Stimulated activated CD4-positive, alpha-beta T cell treated with anti-CD3 and anti-CD28 coated beads, TNF-alpha, amount 100 ng/mL, for 48 hours (primary cell): ENCODE measurements at regions not wholly inside any gene's neighbourhood (a gene's known extent, or its start where the extent isn't known, plus 50 kb on each side); places are given as distances from the start of the nearest gene placed in this dataset.
A peak's percentile ranks its signal among the peaks of the same experiment; 100 is the strongest.
"Not testable (repeated sequence)": the region's sequence is repeated elsewhere in the genome, so short reads cannot be mapped to it uniquely, and the experiment has no call there.

Experiments used
- DNase-seq, 3 donors: peaks; one replicate each; pipeline ENCODE4 v3.0.0-alpha.2; 2020; ENCODE audit warnings: low read depth in 3 of 3

DNA sequence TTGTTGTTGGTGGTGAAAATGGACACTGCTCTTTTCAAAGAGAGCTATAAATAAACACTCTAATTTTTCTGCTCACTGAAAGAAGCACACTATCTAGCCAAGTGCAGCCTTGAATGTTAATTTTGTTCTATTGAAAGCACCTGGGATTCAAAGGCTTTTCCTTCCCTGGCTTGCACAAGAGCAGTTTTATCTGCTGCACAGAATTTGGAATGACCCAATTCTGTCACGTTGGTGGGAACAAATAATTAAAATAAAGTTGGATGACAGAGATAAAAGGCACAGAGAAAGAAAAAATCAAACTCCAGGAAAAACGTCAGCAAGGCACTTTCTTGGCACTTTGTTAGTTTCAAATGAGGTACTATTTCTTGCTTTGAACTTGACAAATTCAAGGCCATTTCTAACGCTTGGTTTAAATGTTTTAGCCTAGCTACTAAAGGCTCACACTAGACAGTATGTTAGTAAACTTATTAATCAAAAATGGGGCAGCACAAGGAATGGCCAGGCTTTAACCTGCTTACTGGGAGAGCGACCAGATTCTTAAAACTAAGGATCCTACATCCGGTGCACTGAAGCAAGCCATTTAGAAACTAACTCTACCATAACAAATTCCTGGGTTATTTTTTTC, 145.5 kb upstream of the ARG1 start:
- DNase-seq, result no peak

DNA sequence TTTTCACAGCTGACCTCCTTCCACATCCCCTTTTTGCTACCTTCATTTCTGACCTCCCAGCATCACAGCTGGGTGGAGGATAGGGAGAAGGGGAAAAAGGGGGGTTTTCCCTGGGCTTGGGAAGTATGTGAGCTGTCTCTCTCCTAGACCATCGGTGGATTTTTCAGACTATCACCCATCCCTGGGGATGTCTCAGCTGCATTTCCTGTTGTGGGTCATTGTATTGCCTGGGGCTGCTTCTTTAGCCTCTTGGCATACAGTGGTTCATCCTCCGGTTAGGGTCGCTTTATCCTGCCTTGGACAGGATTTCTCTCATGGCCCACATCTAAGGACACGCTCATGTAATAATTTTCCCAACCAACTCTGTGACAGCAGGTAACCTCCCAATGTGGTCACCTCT, 142.5 kb upstream of the ARG1 start:
- no peak for DNase-seq

DNA sequence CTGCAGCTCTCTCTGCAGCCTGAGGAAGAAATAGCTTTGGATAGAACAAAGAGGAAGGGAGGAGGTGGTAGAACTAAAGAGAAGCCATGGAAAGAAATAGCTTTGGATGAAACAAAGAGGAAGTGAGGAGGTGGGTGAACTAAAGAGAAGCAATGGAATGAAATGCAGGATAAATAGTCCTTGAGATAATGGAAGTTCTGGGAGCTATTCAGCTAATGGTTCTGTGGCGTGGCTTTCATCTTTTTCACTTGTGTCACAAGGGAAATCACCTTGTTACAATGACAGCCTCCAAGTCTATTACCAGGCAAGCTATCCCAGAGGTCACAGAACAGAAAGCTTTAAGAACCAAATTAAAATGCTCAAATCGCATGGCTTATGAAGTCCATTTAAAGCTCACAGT, 141.3 kb upstream of the ARG1 start:
- no peak for DNase-seq

DNA sequence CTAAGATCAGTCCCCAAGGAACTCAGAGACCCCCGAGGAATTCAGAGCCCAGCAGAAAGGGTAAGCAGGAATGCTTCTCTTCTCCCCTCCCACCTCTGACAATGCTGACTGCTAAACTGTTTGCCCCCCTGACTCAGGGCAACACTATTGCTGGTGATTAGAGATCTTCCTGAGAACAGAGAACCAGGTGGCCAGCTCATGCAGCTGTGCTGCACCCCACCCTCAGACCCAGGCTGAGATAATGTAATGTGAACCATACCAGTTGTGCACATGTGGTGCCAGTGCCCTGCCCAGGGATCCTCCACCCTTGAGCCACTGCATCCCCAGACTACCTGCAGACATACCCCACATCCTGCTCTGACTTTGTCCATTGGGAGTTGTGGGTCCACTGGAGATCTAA, 139.1 kb upstream of the ARG1 start:
- DNase-seq, result no peak

DNA sequence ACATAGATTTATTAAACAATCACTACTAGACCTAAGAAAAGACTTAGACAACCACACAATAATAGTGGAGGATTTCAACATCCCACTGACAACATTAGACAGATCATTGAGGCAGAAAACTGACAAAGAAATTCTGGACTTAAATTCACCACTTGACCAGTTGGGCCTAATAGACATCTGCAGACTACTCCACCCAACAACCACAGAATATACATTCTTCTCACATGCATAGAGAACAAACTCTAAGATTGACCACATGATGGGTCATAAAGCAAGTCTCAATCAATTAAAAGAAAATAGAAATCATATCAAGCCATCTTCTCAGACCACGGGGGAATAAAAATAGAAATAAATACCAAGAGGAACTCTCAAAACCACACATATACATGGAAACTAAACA, 136.7 kb upstream of the ARG1 start:
- DNase-seq, result no peak

DNA sequence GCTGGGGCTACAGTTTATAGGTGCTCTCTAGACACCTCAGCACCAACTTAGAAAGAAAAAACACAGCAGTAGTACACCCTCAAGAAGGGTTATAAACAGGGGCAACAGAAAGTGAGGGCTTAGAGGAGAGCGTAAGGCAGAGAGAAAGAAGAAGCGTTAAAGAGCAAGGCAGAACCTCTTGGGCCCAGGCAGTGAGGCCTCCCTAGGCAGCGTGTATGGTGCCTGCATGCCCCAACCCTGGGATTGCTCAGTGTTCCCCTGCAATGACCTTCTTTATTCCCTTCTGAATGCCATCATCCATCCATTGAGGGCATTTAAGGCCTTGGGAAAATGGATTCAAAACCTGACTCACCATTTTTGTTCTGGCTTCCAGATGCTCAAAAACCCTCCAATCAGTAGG, 130.0 kb upstream of the ARG1 start:
- DNase-seq, result no peak

DNA sequence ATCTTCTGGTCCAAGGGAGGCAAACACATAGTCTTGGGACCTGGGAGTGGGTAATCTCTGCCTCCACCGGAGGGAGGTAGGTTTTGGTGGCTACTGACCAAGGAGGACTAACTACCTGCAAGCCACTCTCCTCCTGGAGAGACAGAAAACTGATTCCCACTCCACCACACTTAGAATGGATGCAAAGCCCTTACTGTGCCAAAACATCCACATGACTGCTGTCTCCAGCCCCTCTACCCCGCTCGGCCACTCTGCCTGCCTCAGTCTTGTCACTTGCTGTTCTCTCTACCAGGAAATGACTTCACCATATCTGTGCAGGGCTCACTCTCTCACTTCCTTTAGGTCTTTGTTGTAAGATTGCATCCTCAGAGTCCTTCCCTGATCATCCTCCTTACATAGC, 129.5 kb upstream of the ARG1 start:
- peak in 1 of 3 donors; percentile 27 for DNase-seq

GRCh38 chr6:131445356-131445755, 127.7 kb upstream of the ARG1 start:
- not testable (repeated sequence) for DNase-seq

DNA sequence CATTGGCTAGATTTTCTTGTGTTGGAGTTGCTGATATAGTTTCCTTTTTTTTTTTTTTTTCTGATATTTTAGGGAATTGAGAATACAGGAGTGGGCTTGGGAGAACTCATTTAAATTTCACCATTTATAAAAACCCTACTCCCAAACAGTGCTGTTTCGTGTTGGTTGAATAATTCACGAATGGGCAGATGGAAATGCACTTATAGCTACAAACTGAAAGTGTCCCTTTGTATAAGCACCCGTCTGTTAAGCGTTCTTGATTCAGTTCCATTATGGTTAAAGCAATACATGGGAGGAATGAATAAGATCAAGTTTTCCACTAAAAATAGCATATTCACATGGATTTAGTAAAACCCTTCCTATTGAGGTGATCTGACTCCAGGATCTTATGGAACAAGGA, 122.2 kb upstream of the ARG1 start:
- DNase-seq, result no peak

DNA sequence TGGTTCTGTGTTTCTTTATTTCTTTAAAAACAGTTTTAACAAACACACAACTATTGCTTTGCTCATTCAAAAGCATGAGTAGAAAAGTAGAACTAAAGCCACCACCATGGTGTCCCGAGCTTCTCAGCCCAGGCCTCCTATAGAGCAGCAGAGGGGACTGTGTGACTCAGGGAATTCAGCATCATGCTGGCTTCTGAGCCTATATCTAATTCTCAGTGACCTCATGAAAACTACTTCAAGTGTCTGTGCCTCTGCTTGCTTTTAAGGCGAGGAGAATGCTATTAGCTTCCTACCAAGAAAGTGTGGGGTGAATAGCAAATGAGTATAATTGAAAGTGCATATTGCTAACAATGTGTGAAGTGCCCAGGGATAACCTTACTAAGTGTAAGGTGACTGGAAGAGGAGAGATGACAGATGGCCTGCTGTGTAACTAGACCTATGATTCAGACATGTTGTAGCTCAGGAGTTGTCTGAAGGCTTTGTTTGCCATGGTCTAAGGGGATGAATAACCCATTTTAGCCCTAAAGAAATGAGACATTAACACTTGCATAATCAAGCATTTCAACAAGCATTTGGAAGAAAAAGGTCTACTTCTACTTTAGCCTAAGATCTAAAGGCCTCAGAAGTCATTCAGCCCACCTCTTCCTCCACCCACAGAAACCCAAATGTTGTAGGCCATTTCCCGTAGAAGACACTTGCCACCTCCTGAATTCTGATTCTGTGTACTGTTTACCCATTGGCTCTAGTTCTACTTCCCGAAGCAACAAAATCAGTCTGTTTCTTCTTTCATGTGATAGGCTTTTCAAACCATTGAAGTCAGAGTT, 121.5 kb upstream of the ARG1 start:
- no peak for DNase-seq

DNA sequence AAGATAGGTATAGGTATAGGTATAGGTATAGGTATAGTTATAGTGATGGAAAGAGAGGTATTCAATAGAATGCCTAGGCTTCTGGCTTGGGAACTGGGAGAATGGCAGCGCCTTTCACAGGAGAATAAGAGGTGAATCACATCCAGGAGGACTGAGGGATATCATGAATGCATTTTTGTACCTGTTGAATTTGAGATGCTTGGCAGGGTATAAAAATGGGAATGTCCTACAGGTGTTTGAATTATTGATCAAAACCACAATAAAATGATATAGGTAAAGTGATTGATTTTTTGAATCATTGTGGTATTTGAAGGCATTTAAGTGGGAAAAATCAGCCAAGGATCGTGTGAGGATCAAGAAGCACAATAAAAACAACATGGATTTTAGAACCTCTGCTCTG, 119.2 kb upstream of the ARG1 start:
- no peak for DNase-seq

GRCh38 chr6:131456565-131456964, 116.5 kb upstream of the ARG1 start:
- no peak for DNase-seq

GRCh38 chr6:131459005-131459404, 114.0 kb upstream of the ARG1 start:
- no peak for DNase-seq

- no peak for DNase-seq
These were observed 112.4 kb upstream of the ARG1 start for GRCh38 chr6:131460614-131461000.

DNA sequence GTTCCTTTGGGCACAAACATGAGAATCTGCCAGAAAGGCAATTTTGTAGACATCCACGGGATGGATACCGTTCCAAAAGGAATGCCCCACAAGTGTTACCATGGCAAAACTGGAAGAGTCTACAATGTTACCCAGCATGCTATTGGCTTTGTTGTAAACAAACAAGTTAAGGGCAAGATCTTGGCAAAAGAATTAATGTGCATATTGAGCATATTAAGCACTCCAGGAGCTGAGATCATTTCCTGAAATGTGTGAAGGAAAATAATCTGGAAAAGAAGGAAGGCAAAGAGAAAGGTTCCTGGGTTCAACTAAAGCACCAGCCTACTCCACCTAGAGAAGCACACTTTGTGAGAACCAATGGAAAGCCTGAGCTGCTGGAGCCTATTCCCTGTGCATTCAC, 103.9 kb upstream of the ARG1 start:
- DNase-seq, result no peak

DNA sequence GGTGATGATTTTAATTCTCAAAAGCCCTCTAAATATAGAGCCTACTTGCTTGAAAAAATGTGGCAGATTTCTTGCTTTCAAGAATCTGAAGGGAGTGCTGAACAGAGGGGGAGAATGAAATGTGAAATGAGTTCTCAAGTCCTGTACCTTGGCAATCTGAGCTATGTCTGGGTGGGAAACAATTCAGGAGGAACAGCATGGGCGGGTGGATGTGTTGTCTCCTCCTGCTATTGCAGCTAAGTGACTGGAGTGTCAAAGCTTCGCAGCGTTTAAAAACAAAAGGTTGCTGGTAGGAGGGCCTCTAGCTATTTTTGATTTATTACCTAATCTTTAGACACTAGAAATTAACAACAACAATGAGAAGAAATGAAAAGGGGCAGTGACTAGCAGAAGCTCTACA, 102.5 kb upstream of the ARG1 start:
- DNase-seq, result no peak

DNA sequence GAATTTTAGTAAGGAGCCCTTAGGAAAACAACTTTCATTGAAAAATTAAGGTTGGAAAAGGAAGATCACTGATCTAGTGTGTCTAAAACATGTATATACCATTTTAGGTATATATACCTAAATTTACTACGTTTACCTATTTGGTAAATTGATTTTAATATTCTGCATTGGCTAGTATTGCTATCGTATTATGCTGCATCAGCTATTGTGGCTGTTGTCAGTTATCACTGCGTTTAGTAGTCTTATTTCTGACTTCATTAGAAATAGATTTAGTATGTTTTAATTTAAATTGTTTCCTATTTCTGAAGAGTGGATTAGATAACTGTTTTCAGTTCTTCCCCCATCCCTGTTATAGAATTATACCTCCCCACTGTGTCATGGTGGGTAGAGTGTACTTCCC, 101.7 kb upstream of the ARG1 start:
- DNase-seq, result no peak

- not testable (repeated sequence) for DNase-seq
These were observed 99.7 kb upstream of the ARG1 start for GRCh38 chr6:131473303-131473702.

- no peak for DNase-seq
These were observed 96.7 kb upstream of the ARG1 start for GRCh38 chr6:131476362-131476761.

- not testable (repeated sequence) for DNase-seq
These were observed 94.2 kb upstream of the ARG1 start for GRCh38 chr6:131478740-131479211.

GRCh38 chr6:131486608-131487007, 86.4 kb upstream of the ARG1 start:
- DNase-seq, result no peak

- no peak for DNase-seq
These were observed 84.2 kb upstream of the ARG1 start for GRCh38 chr6:131488780-131489179.

- DNase-seq, result no peak
These were observed 82.6 kb upstream of the ARG1 start for GRCh38 chr6:131490441-131490840.
